NCI-H1105 (cell line): ENCODE measurements at regions not wholly inside any gene's neighbourhood (a gene's known extent, or its start where the extent isn't known, plus 50 kb on each side); places are given as distances from the start of the nearest gene placed in this dataset.
A peak's percentile ranks its signal among the peaks of the same experiment; 100 is the strongest.

Experiments used
- DNase-seq: peaks from one replicate; lab custom pipeline; 2025; lab: John Stamatoyannopoulos, UW

- DNase-seq, result peak; percentile 95
These were observed 576.2 kb upstream of the TBX3 start for GRCh38 chr12:115259968-115260747.

DNA sequence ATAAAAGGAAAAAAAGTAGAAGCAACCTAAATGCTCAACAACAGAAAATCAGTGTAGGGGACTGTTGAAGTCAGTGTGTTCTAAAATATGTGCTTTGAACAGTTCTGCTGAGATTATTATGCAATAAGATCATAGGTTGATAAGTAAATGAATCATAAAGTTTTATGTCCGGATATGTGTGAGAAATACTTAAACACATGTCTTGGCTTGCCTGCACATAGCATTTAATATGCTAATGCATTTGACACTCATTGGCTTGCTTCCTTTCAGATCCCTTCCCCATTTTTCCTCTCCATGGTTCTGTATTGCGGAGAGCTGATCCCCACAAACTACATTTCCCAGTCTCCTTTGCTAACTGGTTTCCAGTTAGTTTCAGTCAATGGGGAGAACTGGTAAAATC lies 573.8 kb upstream of the TBX3 start:
- DNase-seq, result no peak

GRCh38 chr12:115255962-115256361 lies 572.0 kb upstream of the TBX3 start:
- DNase-seq, result no peak

DNA sequence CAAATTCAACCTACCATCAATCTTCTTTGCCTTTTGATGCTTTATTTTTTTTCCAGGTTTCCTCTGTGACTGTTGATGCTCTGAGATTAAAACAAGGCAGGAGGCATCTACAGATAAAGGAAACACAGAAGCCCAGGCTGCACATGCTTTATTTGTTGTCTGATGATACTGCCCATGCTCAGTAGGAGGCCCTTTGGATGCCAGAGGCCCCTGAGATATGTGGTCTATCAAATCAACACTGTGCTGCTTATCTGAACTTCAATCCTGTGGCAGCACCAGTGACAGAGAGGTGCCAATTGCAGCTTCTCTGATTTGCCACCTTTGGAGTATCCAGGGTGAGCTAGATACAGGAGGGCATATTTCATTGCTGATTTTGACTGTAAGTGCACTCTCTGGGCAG lies 571.3 kb upstream of the TBX3 start:
- no peak for DNase-seq

- DNase-seq, result no peak
These were observed 569.1 kb upstream of the TBX3 start for GRCh38 chr12:115253049-115253448.

DNA sequence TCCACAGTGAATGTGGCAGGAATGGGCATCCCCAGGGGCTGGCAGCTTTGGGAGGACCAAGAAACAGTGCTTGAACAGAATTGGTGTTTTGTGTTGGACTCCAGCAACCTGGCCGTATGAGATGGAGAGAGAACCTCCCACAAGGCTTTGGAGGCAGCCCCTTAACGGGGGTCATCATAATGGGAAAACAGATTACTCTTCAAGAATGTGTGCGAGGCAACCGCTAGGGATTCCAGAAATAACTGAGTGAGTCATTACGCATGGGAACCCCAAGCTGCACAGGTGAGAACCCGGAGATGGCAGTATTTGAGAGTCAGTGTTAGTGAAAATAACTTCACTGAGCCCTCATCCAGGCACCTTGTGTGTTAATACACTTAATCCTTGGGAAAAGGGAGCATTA lies 567.8 kb upstream of the TBX3 start:
- DNase-seq, result no peak

- no peak for DNase-seq
These were observed 565.8 kb upstream of the TBX3 start for GRCh38 chr12:115249671-115250278.

DNA sequence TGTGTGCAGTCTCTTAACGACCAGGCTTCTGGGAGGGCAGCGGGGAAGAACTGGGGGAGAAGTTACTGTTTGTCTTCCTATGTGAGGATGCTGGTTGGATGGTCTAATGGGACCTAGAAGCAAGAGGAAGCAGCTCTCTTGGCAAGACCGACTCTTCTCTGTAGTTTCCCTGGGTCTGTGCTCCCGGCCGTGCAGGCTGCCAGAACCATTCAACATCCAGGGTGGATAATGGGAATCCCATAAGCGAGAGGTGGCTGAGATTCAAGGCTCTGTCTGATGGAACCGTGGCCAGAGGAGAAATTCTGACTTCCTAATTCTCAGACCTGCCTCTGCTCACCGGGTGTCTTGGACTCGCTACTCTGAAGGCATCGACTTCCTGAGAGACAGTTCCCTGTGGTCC lies 561.0 kb upstream of the TBX3 start:
- DNase-seq, result no peak

GRCh38 chr12:115243933-115244628 lies 560.1 kb upstream of the TBX3 start:
- DNase-seq, result no peak

GRCh38 chr12:115240251-115240650 lies 556.3 kb upstream of the TBX3 start:
- DNase-seq, result no peak

GRCh38 chr12:115235880-115236279 lies 551.9 kb upstream of the TBX3 start:
- DNase-seq, result no peak

GRCh38 chr12:115233891-115234543 lies 550.0 kb upstream of the TBX3 start:
- no peak for DNase-seq

- no peak for DNase-seq
These were observed 548.6 kb upstream of the TBX3 start for GRCh38 chr12:115232455-115233156.

- no peak for DNase-seq
These were observed 546.6 kb upstream of the TBX3 start for GRCh38 chr12:115230606-115231005.

DNA sequence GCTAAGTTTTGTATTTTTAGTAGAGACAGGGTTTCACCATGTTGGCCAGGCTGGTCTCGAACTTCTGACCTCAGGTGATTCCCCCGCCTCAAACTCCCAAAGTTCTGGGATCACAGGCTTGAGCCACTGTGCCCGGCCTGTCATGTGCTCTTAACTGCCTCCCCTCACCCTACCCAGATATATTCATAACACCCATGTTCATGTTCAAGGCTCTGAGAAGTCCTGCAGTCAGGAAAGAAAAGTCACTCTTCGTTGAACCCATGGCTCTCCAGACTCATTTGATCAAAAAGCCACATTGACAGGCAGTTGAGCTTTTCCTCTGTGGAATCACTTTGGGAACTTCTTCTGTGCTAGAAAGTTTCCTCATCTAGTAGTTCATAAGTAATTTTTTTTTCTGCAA lies 545.5 kb upstream of the TBX3 start:
- DNase-seq, result no peak

GRCh38 chr12:115228434-115228833 lies 544.5 kb upstream of the TBX3 start:
- no peak for DNase-seq

DNA sequence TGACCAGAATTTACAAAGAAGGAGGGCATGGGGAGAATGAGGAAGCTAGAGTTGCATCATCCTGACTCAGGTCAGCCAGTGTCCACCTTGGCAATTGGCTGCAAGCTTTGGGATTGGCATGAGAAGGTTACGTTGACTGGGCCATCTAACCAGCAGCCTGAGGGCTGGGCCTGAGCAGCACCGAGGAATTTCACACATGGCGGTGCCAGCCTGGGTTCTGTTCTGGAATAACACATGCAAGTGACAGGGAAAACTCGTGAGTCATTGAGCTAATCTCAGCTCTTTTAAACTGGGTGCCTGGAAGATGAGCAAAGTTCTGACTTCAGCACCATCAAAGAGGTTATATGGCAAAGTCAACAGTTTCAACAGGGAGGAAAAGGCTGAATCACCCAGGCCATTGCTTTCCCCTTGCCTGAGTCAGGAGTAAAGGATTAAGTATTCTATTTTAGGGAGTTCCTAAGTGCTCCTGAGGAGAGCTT lies 543.2 kb upstream of the TBX3 start:
- no peak for DNase-seq

DNA sequence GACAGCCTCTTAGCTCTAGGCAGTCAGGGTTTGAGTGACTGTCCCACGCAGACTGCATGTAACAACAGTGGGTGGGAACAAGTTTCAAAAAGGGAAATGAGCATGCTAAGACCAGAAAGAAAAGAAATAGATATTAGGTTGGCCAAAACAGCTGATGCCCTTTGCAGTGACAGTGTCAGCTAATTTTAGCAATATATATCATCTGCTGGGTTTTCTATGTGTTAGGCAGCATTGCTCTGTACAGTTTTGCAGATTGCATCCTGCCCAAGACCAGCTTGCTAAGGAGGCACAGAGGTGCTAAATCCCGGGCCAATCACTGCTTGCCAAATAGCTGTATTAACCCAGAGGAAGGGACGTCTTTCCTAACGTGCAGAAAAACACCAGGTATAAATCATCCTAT lies 541.9 kb upstream of the TBX3 start:
- DNase-seq, result no peak

- DNase-seq, result no peak
These were observed 540.0 kb upstream of the TBX3 start for GRCh38 chr12:115223991-115224390.

GRCh38 chr12:115223322-115223721 lies 539.3 kb upstream of the TBX3 start:
- DNase-seq, result peak; percentile 6

GRCh38 chr12:115222220-115222619 lies 538.2 kb upstream of the TBX3 start:
- no peak for DNase-seq

DNA sequence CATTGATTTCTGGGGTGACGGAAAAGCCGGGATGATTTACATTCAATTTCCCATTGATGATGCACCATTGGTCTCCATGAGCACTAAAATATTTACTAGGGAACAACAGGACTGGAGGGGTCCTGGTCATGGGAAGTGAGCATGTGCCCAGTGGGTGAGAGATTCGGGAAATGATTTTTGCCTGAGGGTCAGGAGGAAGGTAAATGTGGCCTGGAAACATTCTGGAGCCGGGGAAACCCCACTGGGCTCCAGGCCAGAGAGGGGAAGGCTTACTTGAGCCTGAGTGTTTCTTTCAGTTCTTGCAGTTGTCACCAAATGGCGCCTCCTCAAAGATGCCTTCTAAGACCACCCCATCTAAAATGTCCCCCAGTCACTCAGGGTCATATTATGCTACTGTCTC lies 532.3 kb upstream of the TBX3 start:
- no peak for DNase-seq
